HG03432 (cell line): ENCODE measurements at regions not wholly inside any gene's neighbourhood (a gene's known extent, or its start where the extent isn't known, plus 50 kb on each side); places are given as distances from the start of the nearest gene placed in this dataset.

Experiments used
- ATAC-seq: cut with Tn5 transposase; IDR thresholded peaks from one replicate; pipeline ENCODE4 v1.9.1; 2021; ENCODE audit warnings: mild to moderate bottlenecking, moderate library complexity; ENCODE audit not compliant: unreplicated experiment

- ATAC-seq: no peak
Measured at GRCh38 chr7:32200646-32201045, 130.4 kb upstream of the PDE1C start.

GRCh38 chr7:32194537-32194936 lies 124.3 kb upstream of the PDE1C start:
- ATAC-seq: no peak

GRCh38 chr7:32191305-32191704 lies 121.1 kb upstream of the PDE1C start:
- no peak for ATAC-seq

- no peak for ATAC-seq
Measured at GRCh38 chr7:32179567-32179966, 109.4 kb upstream of the PDE1C start.

GRCh38 chr7:32178677-32179366 lies 108.6 kb upstream of the PDE1C start:
- no peak for ATAC-seq

GRCh38 chr7:32177232-32177631 lies 107.0 kb upstream of the PDE1C start:
- ATAC-seq: no peak

- ATAC-seq: no peak
Measured at GRCh38 chr7:32175099-32175498, 104.9 kb upstream of the PDE1C start.

- no peak for ATAC-seq
Measured at GRCh38 chr7:32171248-32171647, 101.0 kb upstream of the PDE1C start.

- no peak for ATAC-seq
Measured at GRCh38 chr7:32170838-32171237, 100.6 kb upstream of the PDE1C start.

- ATAC-seq: no peak
Measured at GRCh38 chr7:32169228-32169627, 99.0 kb upstream of the PDE1C start.

GRCh38 chr7:32167815-32168214 lies 97.6 kb upstream of the PDE1C start:
- ATAC-seq: no peak

GRCh38 chr7:32167256-32167655 lies 97.0 kb upstream of the PDE1C start:
- no peak for ATAC-seq

GRCh38 chr7:32164341-32164996 lies 94.3 kb upstream of the PDE1C start:
- ATAC-seq: no peak

- no peak for ATAC-seq
Measured at GRCh38 chr7:32163896-32164295, 93.7 kb upstream of the PDE1C start.

GRCh38 chr7:32163141-32163806 lies 93.1 kb upstream of the PDE1C start:
- no peak for ATAC-seq

- no peak for ATAC-seq
Measured at GRCh38 chr7:32161708-32162107, 91.5 kb upstream of the PDE1C start.

GRCh38 chr7:32158751-32159745 lies 88.8 kb upstream of the PDE1C start:
- no peak for ATAC-seq

GRCh38 chr7:32158076-32158475 lies 87.9 kb upstream of the PDE1C start:
- no peak for ATAC-seq

- no peak for ATAC-seq
Measured at GRCh38 chr7:32155712-32156111, 85.5 kb upstream of the PDE1C start.

GRCh38 chr7:32154797-32155196 lies 84.6 kb upstream of the PDE1C start:
- ATAC-seq: no peak

- no peak for ATAC-seq
Measured at GRCh38 chr7:32153006-32153405, 82.8 kb upstream of the PDE1C start.
